ENCODE measurements at regions not wholly inside any gene's neighbourhood (a gene's known extent, or its start where the extent isn't known, plus 50 kb on each side); places are given as distances from the start of the nearest gene placed in this dataset.

- no peak for TF ChIP-seq CTCF (IDR thresholded peaks at IDR 0.05)
- Histone ChIP-seq H3K27me3 (ENCODE audit: control insufficient read depth in 2 of 2, insufficient read depth in 2 of 2, low read length in 2 of 2) (no peaks in the 10 kb centered on the region), H2AFZ (ENCODE audit: insufficient read depth, low read depth, low read length, poor library complexity, severe bottlenecking) (no peak overlapping the region), H3K36me3 (replicated peaks in 1 of 2; ENCODE audit: control insufficient read depth in 1 of 2, insufficient read depth in 2 of 2, low read length in 2 of 2) (no peaks in the 10 kb centered on the region), H3K79me2 (ENCODE audit: insufficient read depth, low read length) (no peaks in the 10 kb centered on the region), H3K9ac (ENCODE audit: insufficient read depth, low read length, poor library complexity, severe bottlenecking) (no peak overlapping the region), H4K20me1 (ENCODE audit: insufficient read depth, low read length) (no peaks in the 10 kb centered on the region), H3K4me2 (replicated peaks; ENCODE audit: extremely low read depth, low read length, poor library complexity, severe bottlenecking) (no peak overlapping the region), H3K4me3 (replicated peaks in 1 of 3; ENCODE audit: low read depth in 2 of 3, low read length in 3 of 3) (no peak overlapping the region), H3K4me1 (ENCODE audit: control insufficient read depth in 1 of 2, insufficient read depth in 2 of 2, low read length in 2 of 2) (no peaks in the 10 kb centered on the region), H3K9me3 (replicated peaks in 1 of 2; ENCODE audit: control insufficient read depth in 1 of 2, insufficient read depth in 1 of 2, low read length in 2 of 2) (no peaks in the 10 kb centered on the region), H3K27ac (ENCODE audit: low read depth in 1 of 2, low read length in 2 of 2) (no peak overlapping the region)
- no peak overlapping the region for H3K4me3 Mint-ChIP-seq
- peaks cover 3% of the 10 kb centered on the region for H3K4me1 Mint-ChIP-seq
- DNase-seq, result no peak
- H3K27me3 Mint-ChIP-seq (ENCODE audit: low read depth in 3 of 3), result peaks cover 0 to 6% (median 0%) of the 10 kb centered on the region in 3 donors
- H3K36me3 Mint-ChIP-seq, result no peaks in the 10 kb centered on the region
- intact Hi-C loops (cut with micrococcal nuclease), result no loop called here
- no peak overlapping the region for H3K27ac Mint-ChIP-seq
- peaks cover 0 to 11% (median 4%) of the 10 kb centered on the region in 7 donors for H3K9me3 Mint-ChIP-seq
- 85% methylated on average over 2 of the region's 7 CpGs for WGBS (ENCODE audit: insufficient coverage)
These were observed 352.8 kb downstream of the RNF144A start for GRCh38 chr2:7270011-7270431.

- H3K36me3 ChIP-seq (replicated peaks in 1 of 2; ENCODE audit: control insufficient read depth in 1 of 2, insufficient read depth in 2 of 2, low read length in 2 of 2), result no peaks in the 10 kb centered on the region
- no peaks in the 10 kb centered on the region for H4K20me1 ChIP-seq (ENCODE audit: insufficient read depth, low read length)
- H3K9ac ChIP-seq (ENCODE audit: insufficient read depth, low read length, poor library complexity, severe bottlenecking), result no peak overlapping the region
- intact Hi-C loops (cut with micrococcal nuclease), result no loop called here
- H3K27me3 ChIP-seq (ENCODE audit: control insufficient read depth in 2 of 2, insufficient read depth in 2 of 2, low read length in 2 of 2), result no peaks in the 10 kb centered on the region
- H3K4me3 ChIP-seq (replicated peaks in 1 of 3; ENCODE audit: low read depth in 2 of 3, low read length in 3 of 3), result no peak overlapping the region
- no peak overlapping the region for H3K4me2 ChIP-seq (replicated peaks; ENCODE audit: extremely low read depth, low read length, poor library complexity, severe bottlenecking)
- Mint-ChIP-seq H3K9me3 (peaks cover 0 to 12% (median 4%) of the 10 kb centered on the region in 7 donors), H3K36me3 (no peaks in the 10 kb centered on the region), H3K4me1 (peaks cover 3% of the 10 kb centered on the region), H3K27ac (no peak overlapping the region), H3K4me3 (no peak overlapping the region), H3K27me3 (ENCODE audit: low read depth in 3 of 3) (peaks cover 0 to 4% (median 0%) of the 10 kb centered on the region in 3 donors)
- 80% methylated on average over 3 of the region's 3 CpGs for WGBS (ENCODE audit: insufficient coverage)
- DNase-seq, result no peak
- no peaks in the 10 kb centered on the region for H3K9me3 ChIP-seq (replicated peaks in 1 of 2; ENCODE audit: control insufficient read depth in 1 of 2, insufficient read depth in 1 of 2, low read length in 2 of 2)
- H3K79me2 ChIP-seq (ENCODE audit: insufficient read depth, low read length), result no peaks in the 10 kb centered on the region
- H3K4me1 ChIP-seq (ENCODE audit: control insufficient read depth in 1 of 2, insufficient read depth in 2 of 2, low read length in 2 of 2), result no peaks in the 10 kb centered on the region
- H3K27ac ChIP-seq (ENCODE audit: low read depth in 1 of 2, low read length in 2 of 2), result no peak overlapping the region
- TF ChIP-seq CTCF (IDR thresholded peaks at IDR 0.05), result no peak
- H2AFZ ChIP-seq (ENCODE audit: insufficient read depth, low read depth, low read length, poor library complexity, severe bottlenecking), result no peak overlapping the region
These were observed 355.0 kb downstream of the RNF144A start for GRCh38 chr2:7272210-7272609.

Measured in CD14-positive monocyte (primary cell).